PC-3 (cell line): ENCODE measurements at regions not wholly inside any gene's neighbourhood (a gene's known extent, or its start where the extent isn't known, plus 50 kb on each side); places are given as distances from the start of the nearest gene placed in this dataset.

ENCODE experiments used
- ATAC-seq: fragments of 200-7000 bp; cut with Tn5 transposase; 2 replicates; pipeline ENCODE4 v1.9.1; 2020; ENCODE audit warnings: mild to moderate bottlenecking, moderate library complexity
- BruUV-seq: library from RNA; stranded (reverse); fragments of 400-500 nt; replicated peaks from 2 replicates; lab custom pipeline; 2021; lab: Mats Ljungman, UMichigan
- CTCF ChIA-PET: fragments of 300-600 bp; sonication (Branson Sonifier 250); formaldehyde crosslinking; loops from one replicate; lab custom pipeline; 2022; ENCODE audit warnings: antibody characterized with exemption; lab: Charles Lee
- POLR2A ChIA-PET: fragments of 300-600 bp; sonication (Branson Sonifier 250); formaldehyde crosslinking; loops from one replicate; lab custom pipeline; 2022; ENCODE audit warnings: antibody characterized with exemption; ENCODE audit not compliant: unreplicated experiment; lab: Charles Lee
- DNase-seq: peaks from one replicate; pipeline ENCODE4 v3.0.0-alpha.2; 2015
- H2AFZ ChIP-seq: fragments of 300-600 bp; sonication (generic); 2 replicates; pipeline ENCODE4 v1.6.0; 2016; ENCODE audit warnings: antibody characterized with exemption, low read length
- H3F3A ChIP-seq: fragments of 300-600 bp; sonication (generic); one replicate; pipeline ENCODE4 v1.6.0; 2017; ENCODE audit warnings: antibody characterized with exemption, low read length, control low read depth, mild to moderate bottlenecking; ENCODE audit not compliant: unreplicated experiment
- H3K27ac ChIP-seq: fragments of 300-600 bp; sonication (generic); 2 replicates; pipeline ENCODE4 v1.5.1; 2016; ENCODE audit warnings: mild to moderate bottlenecking, low read length
- H3K27me3 ChIP-seq: fragments of 300-600 bp; sonication (generic); 2 replicates; pipeline ENCODE4 v1.6.1; 2016; ENCODE audit warnings: low read length, mixed read lengths
- H3K36me3 ChIP-seq: fragments of 300-600 bp; sonication (generic); 2 replicates; pipeline ENCODE4 v1.6.1; 2016; ENCODE audit warnings: low read depth, mixed run types, low read length, mixed read lengths
- H3K4me1 ChIP-seq: fragments of 300-600 bp; sonication (generic); 2 replicates; pipeline ENCODE4 v1.5.1; 2016; ENCODE audit warnings: low read length; ENCODE audit not compliant: insufficient read depth
- H3K4me2 ChIP-seq: fragments of 300-600 bp; sonication (generic); 2 replicates; pipeline ENCODE4 v1.6.0; 2016; ENCODE audit warnings: low read length
- H3K4me3 ChIP-seq: fragments of 300-600 bp; sonication (generic); 2 replicates; pipeline ENCODE4 v1.5.1; 2016; ENCODE audit warnings: mild to moderate bottlenecking, low read length, mixed read lengths
- H3K79me2 ChIP-seq: fragments of 300-600 bp; sonication (generic); 2 replicates; pipeline ENCODE4 v1.6.1; 2017; ENCODE audit warnings: low read length, mixed read lengths
- H3K9ac ChIP-seq: fragments of 300-600 bp; sonication (generic); 2 replicates; pipeline ENCODE4 v1.6.0; 2016; ENCODE audit warnings: mild to moderate bottlenecking, low read length
- H3K9me2 ChIP-seq: fragments of 300-600 bp; sonication (generic); replicated peaks from 2 replicates; pipeline ENCODE4 v1.6.1; 2016; ENCODE audit warnings: mixed run types, low read length, mixed read lengths
- H3K9me3 ChIP-seq: fragments of 300-600 bp; sonication (generic); 2 replicates; pipeline ENCODE4 v1.6.1; 2016; ENCODE audit warnings: low read length, mixed read lengths
- H4K20me1 ChIP-seq: fragments of 300-600 bp; sonication (generic); 2 replicates; pipeline ENCODE4 v1.6.1; 2016; ENCODE audit warnings: low read length, mixed read lengths
- EZH2 ChIP-seq: fragments of 300-600 bp; sonication (generic); IDR thresholded peaks from one replicate; pipeline ENCODE4 v1.6.1; 2017; ENCODE audit warnings: antibody characterized with exemption, mild to moderate bottlenecking, low read length; ENCODE audit not compliant: unreplicated experiment
- EZH2phosphoT487 ChIP-seq: fragments of 300-600 bp; sonication (generic); IDR thresholded peaks from 2 replicates; pipeline ENCODE4 v1.6.1; 2018; ENCODE audit warnings: mild to moderate bottlenecking, antibody characterized with exemption, low read length, borderline replicate concordance
- intact Hi-C: fragments of 100-400 bp; cut with micrococcal nuclease; formaldehyde crosslinking; loops from 2 replicates; pipeline ENCODE4 v1.9.0; 2023
- TF ChIP-seq, protein P1 (sequence below): fragments of 300-600 bp; sonication (generic); conservative IDR thresholded peaks from 2 replicates; pipeline ENCODE4 v1.5.1; 2017; ENCODE audit warnings: antibody characterized with exemption, low read depth, mild to moderate bottlenecking, low read length

DNA sequence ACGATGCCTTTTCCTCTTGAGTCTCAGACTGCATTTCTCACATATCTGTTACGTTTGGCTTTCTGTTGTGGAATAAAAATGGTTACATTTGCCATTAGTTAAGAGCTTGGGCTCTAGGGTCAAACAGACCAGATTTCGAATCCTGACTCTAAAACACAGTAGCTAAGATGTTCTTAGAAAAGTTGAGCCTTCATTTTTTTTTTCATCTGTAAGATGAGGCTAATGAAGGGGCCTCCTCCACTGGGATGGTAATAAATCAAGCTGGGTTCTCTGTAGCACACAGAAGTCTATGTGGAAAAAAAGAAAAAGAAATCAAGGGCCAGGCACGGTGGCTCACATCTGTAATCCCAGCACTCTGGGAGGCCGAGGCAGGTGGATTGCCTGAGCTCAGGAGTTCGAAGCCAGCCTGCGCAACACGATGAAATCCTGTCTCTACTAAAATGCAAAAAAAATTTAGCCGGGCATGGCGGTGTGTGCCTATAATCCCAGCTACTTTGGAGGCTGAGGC lies 49.9 kb upstream of the CAPRIN1 start:
- ATAC-seq: no peak
- H3K9me3 ChIP-seq: no peaks in the 10 kb centered on the region
- H2AFZ ChIP-seq: no peak overlapping the region
- intact Hi-C loops: no loop called here
- no peaks in the 10 kb centered on the region for H3K27me3 ChIP-seq
- no peaks in the 10 kb centered on the region for H3F3A ChIP-seq
- ChIA-PET POLR2A (no interaction called here), CTCF (interaction anchor here (0.7 kb wide), 1 partner anchor 365 kb away, joined by 3 read pairs; no protein-coding TSS in a partner anchor)
- no peaks in the 10 kb centered on the region for H3K79me2 ChIP-seq
- H3K9me2 ChIP-seq: no peaks in the 10 kb centered on the region
- no peak overlapping the region for H3K4me3 ChIP-seq
- TF ChIP-seq EZH2phosphoT487 (no peak), EZH2 (no peak)
- TF ChIP-seq, protein P1, sequence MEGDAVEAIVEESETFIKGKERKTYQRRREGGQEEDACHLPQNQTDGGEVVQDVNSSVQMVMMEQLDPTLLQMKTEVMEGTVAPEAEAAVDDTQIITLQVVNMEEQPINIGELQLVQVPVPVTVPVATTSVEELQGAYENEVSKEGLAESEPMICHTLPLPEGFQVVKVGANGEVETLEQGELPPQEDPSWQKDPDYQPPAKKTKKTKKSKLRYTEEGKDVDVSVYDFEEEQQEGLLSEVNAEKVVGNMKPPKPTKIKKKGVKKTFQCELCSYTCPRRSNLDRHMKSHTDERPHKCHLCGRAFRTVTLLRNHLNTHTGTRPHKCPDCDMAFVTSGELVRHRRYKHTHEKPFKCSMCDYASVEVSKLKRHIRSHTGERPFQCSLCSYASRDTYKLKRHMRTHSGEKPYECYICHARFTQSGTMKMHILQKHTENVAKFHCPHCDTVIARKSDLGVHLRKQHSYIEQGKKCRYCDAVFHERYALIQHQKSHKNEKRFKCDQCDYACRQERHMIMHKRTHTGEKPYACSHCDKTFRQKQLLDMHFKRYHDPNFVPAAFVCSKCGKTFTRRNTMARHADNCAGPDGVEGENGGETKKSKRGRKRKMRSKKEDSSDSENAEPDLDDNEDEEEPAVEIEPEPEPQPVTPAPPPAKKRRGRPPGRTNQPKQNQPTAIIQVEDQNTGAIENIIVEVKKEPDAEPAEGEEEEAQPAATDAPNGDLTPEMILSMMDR: no peak
- DNase-seq: no peak
- BruUV-seq: no TSS peak
- H3K36me3 ChIP-seq: no peaks in the 10 kb centered on the region
- H3K27ac ChIP-seq: no peak overlapping the region
- H3K4me2 ChIP-seq: no peak overlapping the region
- peaks cover 15% of the 10 kb centered on the region for H3K4me1 ChIP-seq
- H4K20me1 ChIP-seq: no peaks in the 10 kb centered on the region
- H3K9ac ChIP-seq: no peak overlapping the region

DNA sequence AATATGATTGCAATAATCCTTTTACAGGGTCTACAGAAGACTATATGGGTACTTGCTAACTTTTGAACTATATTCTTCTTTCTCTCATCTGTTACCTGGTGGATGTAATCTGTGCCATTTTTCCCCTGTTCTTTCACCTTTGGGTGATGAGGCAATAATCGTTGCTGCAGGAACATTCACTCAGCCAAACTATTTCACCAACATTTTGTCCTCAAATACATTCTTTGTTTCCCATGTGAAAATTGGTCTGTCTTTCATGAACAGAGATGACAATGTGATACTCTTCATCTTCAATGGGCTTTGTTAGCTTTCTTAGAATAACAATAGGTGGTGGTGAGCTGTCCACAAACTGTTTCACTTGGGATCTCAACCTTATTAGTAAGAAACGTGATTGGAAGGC lies 52.1 kb upstream of the CAPRIN1 start:
- H3F3A ChIP-seq: no peaks in the 10 kb centered on the region
- intact Hi-C loops: no loop called here
- H3K9me2 ChIP-seq: no peaks in the 10 kb centered on the region
- H4K20me1 ChIP-seq: no peaks in the 10 kb centered on the region
- H3K36me3 ChIP-seq: no peaks in the 10 kb centered on the region
- DNase-seq (no peak), ATAC-seq (no peak)
- no peak overlapping the region for H2AFZ ChIP-seq
- no TSS peak for BruUV-seq
- H3K27ac ChIP-seq: no peak overlapping the region
- TF ChIP-seq EZH2phosphoT487 (no peak), EZH2 (no peak)
- TF ChIP-seq, protein P1: no peak
- H3K4me3 ChIP-seq: no peak overlapping the region
- peaks cover 15% of the 10 kb centered on the region for H3K4me1 ChIP-seq
- H3K27me3 ChIP-seq: no peaks in the 10 kb centered on the region
- no peaks in the 10 kb centered on the region for H3K79me2 ChIP-seq
- ChIA-PET CTCF (no interaction called here), POLR2A (no interaction called here)
- H3K4me2 ChIP-seq: no peak overlapping the region
- H3K9ac ChIP-seq: no peak overlapping the region
- no peaks in the 10 kb centered on the region for H3K9me3 ChIP-seq

DNA sequence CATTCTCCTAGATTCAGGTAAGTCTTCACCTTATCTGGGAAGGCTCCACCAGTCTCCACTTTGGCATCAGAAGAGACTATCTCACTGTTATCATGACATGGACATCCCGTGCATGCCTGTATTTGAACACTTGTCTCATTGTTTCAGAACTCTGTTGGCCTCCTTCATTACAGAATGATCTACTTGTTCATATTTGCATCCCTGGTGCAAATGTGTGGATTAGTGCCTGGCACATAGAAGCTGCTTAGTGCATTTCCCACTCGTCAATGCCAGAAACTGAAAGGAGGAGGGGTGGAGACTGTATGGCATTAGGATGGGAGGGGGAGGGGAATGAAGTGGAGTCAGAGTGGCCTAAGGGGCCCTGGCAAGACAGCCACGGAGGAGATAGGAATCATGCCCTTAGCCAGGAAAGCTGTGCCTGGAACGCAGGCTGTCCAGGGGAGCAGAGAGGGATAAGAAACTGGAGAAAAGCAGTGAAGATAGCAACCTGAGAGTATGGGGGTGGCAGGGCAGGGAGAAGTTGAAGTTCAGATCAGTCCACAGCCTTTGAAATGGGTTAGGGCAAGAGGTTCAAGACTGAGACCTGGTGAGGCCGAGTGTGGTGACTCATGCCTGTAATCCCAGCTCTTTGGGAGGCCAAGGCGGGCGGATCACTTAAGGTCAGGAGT lies 53.8 kb upstream of the CAPRIN1 start:
- H3K4me2 ChIP-seq: peak overlapping the region; percentile 76
- H3K4me1 ChIP-seq: peaks cover 14% of the 10 kb centered on the region
- intact Hi-C loops: loop anchor here (1.0 to 2.0 kb wide), 4 partner anchors 47 to 361 kb away; partner anchors contain the start of genes ABTB2 and NAT10
- no peak overlapping the region for H3K27ac ChIP-seq
- ChIA-PET CTCF (interaction anchor here (0.8 kb wide), 1 partner anchor 154 kb away, joined by 3 read pairs; no protein-coding TSS in a partner anchor), POLR2A (no interaction called here)
- peak; percentile 19 for DNase-seq
- no peaks in the 10 kb centered on the region for H3K27me3 ChIP-seq
- H3K4me3 ChIP-seq: peak overlapping the region; percentile 56
- no peaks in the 10 kb centered on the region for H3K79me2 ChIP-seq
- H3K9me3 ChIP-seq: no peaks in the 10 kb centered on the region
- no peaks in the 10 kb centered on the region for H3K36me3 ChIP-seq
- no peak overlapping the region for H3K9ac ChIP-seq
- BruUV-seq: no TSS peak
- no peaks in the 10 kb centered on the region for H4K20me1 ChIP-seq
- peak; percentile 41 for ATAC-seq
- H3F3A ChIP-seq: no peaks in the 10 kb centered on the region
- TF ChIP-seq, protein P1: no peak
- TF ChIP-seq EZH2 (no peak), EZH2phosphoT487 (no peak)
- peak overlapping the region; percentile 83 for H2AFZ ChIP-seq
- no peaks in the 10 kb centered on the region for H3K9me2 ChIP-seq
